OCI-LY7 (cell line): ENCODE measurements at regions not wholly inside any gene's neighbourhood (a gene's known extent, or its start where the extent isn't known, plus 50 kb on each side); places are given as distances from the start of the nearest gene placed in this dataset.

Experiments
- BruUV-seq: library from RNA; stranded (reverse); fragments of 400-500 nt; replicated peaks from 2 replicates; lab custom pipeline; 2021; lab: Mats Ljungman, UMichigan
- CTCF ChIA-PET: fragments of 300-600 bp; sonication (Branson Sonifier 250); formaldehyde crosslinking; loops from one replicate; lab custom pipeline; 2022; ENCODE audit warnings: antibody characterized with exemption; ENCODE audit not compliant: unreplicated experiment; lab: Charles Lee
- POLR2A ChIA-PET: fragments of 300-600 bp; sonication (Branson Sonifier 250); formaldehyde crosslinking; loops from one replicate; lab custom pipeline; 2022; ENCODE audit warnings: antibody characterized with exemption; lab: Charles Lee
- DNase-seq: peaks from one replicate; pipeline ENCODE4 v3.0.0-alpha.2; 2015; ENCODE audit warnings: low spot score
- H2AFZ ChIP-seq: fragments of 200-600 bp; sonication (generic), shearing (Covaris generic); 2 replicates; pipeline ENCODE4 v1.6.1; 2014; ENCODE audit warnings: mild to moderate bottlenecking, antibody characterized with exemption, low read length, moderate library complexity
- H3K27ac ChIP-seq: fragments of 200-600 bp; sonication (generic); 2 replicates; pipeline ENCODE4 v1.5.1; 2014; ENCODE audit warnings: mixed run types, low read depth, mild to moderate bottlenecking, moderate library complexity, low read length, inconsistent platforms; ENCODE audit not compliant: poor library complexity, severe bottlenecking
- H3K36me3 ChIP-seq: fragments of 200-600 bp; sonication (generic); 2 replicates; pipeline ENCODE4 v1.6.1; 2014; ENCODE audit warnings: mild to moderate bottlenecking, antibody characterized with exemption, low read length, moderate library complexity, mixed read lengths; ENCODE audit not compliant: insufficient read depth
- H3K4me1 ChIP-seq: fragments of 200-600 bp; sonication (generic); 2 replicates; pipeline ENCODE4 v1.5.1; 2014; ENCODE audit warnings: mild to moderate bottlenecking, low read length; ENCODE audit not compliant: insufficient read depth, poor library complexity, severe bottlenecking
- H3K4me2 ChIP-seq: fragments of 200-600 bp; sonication (generic); 2 replicates; pipeline ENCODE4 v1.6.1; 2014; ENCODE audit warnings: mild to moderate bottlenecking, low read length
- H3K4me3 ChIP-seq: fragments of 200-600 bp; sonication (generic); 2 replicates; pipeline ENCODE4 v1.5.1; 2014; ENCODE audit warnings: mild to moderate bottlenecking, low read depth, low read length; ENCODE audit not compliant: poor library complexity, severe bottlenecking
- H3K79me2 ChIP-seq: fragments of 200-600 bp; sonication (generic); 2 replicates; pipeline ENCODE4 v1.6.1; 2016; ENCODE audit warnings: low read depth, mild to moderate bottlenecking, low read length, moderate library complexity, mixed read lengths; ENCODE audit not compliant: insufficient read depth
- H3K9me2 ChIP-seq: fragments of 200-600 bp; sonication (generic); 2 replicates; pipeline ENCODE4 v1.6.1; 2016; ENCODE audit warnings: mild to moderate bottlenecking, low read length, mixed read lengths; ENCODE audit not compliant: insufficient read depth
- H3K9me3 ChIP-seq: fragments of 200-600 bp; sonication (generic); 2 replicates; pipeline ENCODE4 v1.6.1; 2014; ENCODE audit warnings: mild to moderate bottlenecking, mixed run types, low read length, mixed read lengths
- H4K20me1 ChIP-seq: fragments of 200-600 bp; sonication (generic); 2 replicates; pipeline ENCODE4 v1.6.1; 2014; ENCODE audit warnings: mild to moderate bottlenecking, antibody characterized with exemption, low read length, moderate library complexity, mixed read lengths; ENCODE audit not compliant: insufficient read depth
- EZH2phosphoT487 ChIP-seq: fragments of 200-600 bp; sonication (generic); IDR thresholded peaks from 2 replicates; pipeline ENCODE4 v1.6.1; 2018; ENCODE audit warnings: low read depth, borderline replicate concordance, mild to moderate bottlenecking, mixed run types, antibody characterized with exemption, low read length, moderate library complexity, mixed read lengths
- intact Hi-C: fragments of 100-400 bp; cut with micrococcal nuclease; formaldehyde crosslinking; loops from one replicate; pipeline ENCODE4 v1.10.0; 2022; ENCODE audit not compliant: unreplicated experiment
- TF ChIP-seq, protein P1 (sequence below): fragments of 200-600 bp; sonication (generic); conservative IDR thresholded peaks from 2 replicates; pipeline ENCODE4 v1.5.1; 2014; ENCODE audit warnings: mild to moderate bottlenecking, antibody characterized with exemption, low read length, moderate library complexity, mixed read lengths

DNA sequence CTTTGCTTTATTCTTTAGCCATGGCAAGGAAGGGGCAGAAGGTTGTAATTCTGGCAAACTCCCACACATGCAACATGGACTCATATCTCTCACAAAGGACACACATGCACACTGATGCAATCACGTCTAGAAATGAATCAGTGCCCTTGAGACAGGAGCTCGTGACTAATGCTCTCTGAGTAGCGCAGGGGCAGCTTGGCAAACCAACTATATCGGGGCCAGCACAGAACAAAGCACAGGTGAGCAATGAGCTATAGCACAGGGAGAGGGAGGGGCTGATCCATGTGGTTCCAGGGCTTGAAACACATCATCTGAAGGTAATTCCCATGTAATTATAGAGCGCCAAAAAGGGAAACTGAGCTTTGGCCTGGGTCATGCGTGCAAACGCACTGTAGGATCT is 165.2 kb upstream of the KLF7 start:
- POLR2A ChIA-PET = no interaction called here
- Histone ChIP-seq H3K9me2 (no peaks in the 10 kb centered on the region), H3K9me3 (no peaks in the 10 kb centered on the region), H3K79me2 (no peaks in the 10 kb centered on the region), H3K27ac (no peak overlapping the region), H3K4me2 (no peak overlapping the region), H2AFZ (no peak overlapping the region), H3K36me3 (no peaks in the 10 kb centered on the region), H4K20me1 (no peaks in the 10 kb centered on the region), H3K4me1 (no peaks in the 10 kb centered on the region), H3K4me3 (no peak overlapping the region)
- TF ChIP-seq, protein P1, sequence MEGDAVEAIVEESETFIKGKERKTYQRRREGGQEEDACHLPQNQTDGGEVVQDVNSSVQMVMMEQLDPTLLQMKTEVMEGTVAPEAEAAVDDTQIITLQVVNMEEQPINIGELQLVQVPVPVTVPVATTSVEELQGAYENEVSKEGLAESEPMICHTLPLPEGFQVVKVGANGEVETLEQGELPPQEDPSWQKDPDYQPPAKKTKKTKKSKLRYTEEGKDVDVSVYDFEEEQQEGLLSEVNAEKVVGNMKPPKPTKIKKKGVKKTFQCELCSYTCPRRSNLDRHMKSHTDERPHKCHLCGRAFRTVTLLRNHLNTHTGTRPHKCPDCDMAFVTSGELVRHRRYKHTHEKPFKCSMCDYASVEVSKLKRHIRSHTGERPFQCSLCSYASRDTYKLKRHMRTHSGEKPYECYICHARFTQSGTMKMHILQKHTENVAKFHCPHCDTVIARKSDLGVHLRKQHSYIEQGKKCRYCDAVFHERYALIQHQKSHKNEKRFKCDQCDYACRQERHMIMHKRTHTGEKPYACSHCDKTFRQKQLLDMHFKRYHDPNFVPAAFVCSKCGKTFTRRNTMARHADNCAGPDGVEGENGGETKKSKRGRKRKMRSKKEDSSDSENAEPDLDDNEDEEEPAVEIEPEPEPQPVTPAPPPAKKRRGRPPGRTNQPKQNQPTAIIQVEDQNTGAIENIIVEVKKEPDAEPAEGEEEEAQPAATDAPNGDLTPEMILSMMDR = no peak
- TF ChIP-seq EZH2phosphoT487 = no peak
- DNase-seq = no peak
- CTCF ChIA-PET = no interaction called here
- BruUV-seq = no TSS peak
- intact Hi-C loops = no loop called here

DNA sequence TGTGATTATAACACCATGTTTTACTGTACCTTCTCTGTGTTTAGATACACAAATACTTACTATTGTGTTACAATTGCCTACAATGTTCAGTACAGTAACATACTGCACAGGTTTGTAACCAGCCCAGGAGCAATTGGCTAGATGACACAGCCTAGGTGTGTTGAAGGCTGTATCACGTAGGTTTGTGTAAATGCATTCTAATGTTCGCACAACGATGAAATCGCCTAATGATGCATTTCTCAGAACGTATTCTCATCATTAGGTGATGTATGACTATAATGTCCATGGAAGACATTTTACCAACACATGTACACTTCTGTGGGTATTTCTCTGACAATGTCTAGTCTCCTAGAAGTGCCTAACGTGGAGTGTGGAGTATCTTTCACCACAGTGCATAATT is 165.9 kb upstream of the KLF7 start:
- no peak overlapping the region for H3K27ac ChIP-seq
- H3K4me3 ChIP-seq = no peak overlapping the region
- no peak for DNase-seq
- POLR2A ChIA-PET = no interaction called here
- intact Hi-C loops = no loop called here
- no peaks in the 10 kb centered on the region for H3K36me3 ChIP-seq
- no peaks in the 10 kb centered on the region for H3K79me2 ChIP-seq
- H3K9me3 ChIP-seq = no peaks in the 10 kb centered on the region
- BruUV-seq = no TSS peak
- H3K9me2 ChIP-seq = no peaks in the 10 kb centered on the region
- H3K4me1 ChIP-seq = no peaks in the 10 kb centered on the region
- no peaks in the 10 kb centered on the region for H4K20me1 ChIP-seq
- H2AFZ ChIP-seq = no peak overlapping the region
- H3K4me2 ChIP-seq = no peak overlapping the region
- CTCF ChIA-PET = no interaction called here
- TF ChIP-seq, protein P1 = no peak
- TF ChIP-seq EZH2phosphoT487 = no peak

DNA sequence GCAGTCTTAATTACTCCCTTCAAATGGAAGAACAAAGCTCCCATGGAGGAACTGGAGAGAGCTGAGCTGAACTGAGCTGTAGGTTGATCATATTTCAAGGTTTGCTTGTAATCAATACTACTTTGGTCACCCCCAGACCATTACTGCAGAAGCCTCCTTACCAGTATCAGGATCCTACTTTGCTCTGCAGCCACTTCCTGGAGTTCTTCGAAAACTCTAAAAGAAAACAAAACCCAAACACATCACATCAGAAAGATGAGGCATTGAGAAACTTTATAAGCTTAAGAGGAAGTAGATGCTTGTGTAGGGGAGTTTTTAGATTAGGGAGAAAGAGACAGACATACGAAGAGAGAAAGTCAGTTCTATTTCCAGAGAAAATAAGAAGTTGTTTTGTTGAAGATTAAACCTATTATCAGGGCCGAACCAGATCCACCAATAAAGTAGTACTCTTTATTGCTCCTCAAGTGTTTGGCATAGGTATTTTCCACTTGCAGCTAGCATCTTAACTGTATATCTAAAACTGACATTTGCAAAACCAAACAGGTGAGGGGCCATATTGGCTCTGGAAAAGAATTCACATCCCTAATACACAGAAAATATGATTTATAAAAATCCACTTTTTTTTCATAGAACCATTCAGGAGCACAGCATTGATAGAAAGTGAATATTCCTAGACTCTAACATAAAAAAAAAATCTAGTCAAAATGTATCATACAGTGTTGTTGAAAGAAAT is 166.9 kb upstream of the KLF7 start:
- no peak for DNase-seq
- Histone ChIP-seq H3K9me3 (no peaks in the 10 kb centered on the region), H3K79me2 (no peaks in the 10 kb centered on the region), H3K36me3 (no peaks in the 10 kb centered on the region), H4K20me1 (no peaks in the 10 kb centered on the region), H3K4me3 (no peak overlapping the region), H3K4me2 (no peak overlapping the region), H3K4me1 (no peaks in the 10 kb centered on the region), H3K9me2 (no peaks in the 10 kb centered on the region), H3K27ac (no peak overlapping the region), H2AFZ (no peak overlapping the region)
- ChIA-PET POLR2A (interaction anchor here (0.5 kb wide), 1 partner anchor 167 kb away, joined by 3 read pairs; no protein-coding TSS in a partner anchor), CTCF (no interaction called here)
- BruUV-seq = no TSS peak
- no peak for TF ChIP-seq EZH2phosphoT487
- TF ChIP-seq, protein P1 = no peak
- intact Hi-C loops = no loop called here
